K562 (cell line): ENCODE measurements at regions not wholly inside any gene's neighbourhood (a gene's known extent, or its start where the extent isn't known, plus 50 kb on each side); places are given as distances from the start of the nearest gene placed in this dataset.
"Not testable (repeated sequence)": the region's sequence is repeated elsewhere in the genome, so short reads cannot be mapped to it uniquely, and the experiment has no call there.

Experiments used
- ATAC-seq: fragments of 200-7000 bp; cut with Tn5 transposase; 3 replicates; pipeline ENCODE4 v1.9.1; 2020; ENCODE audit warnings: moderate library complexity
- BruUV-seq: library from RNA; stranded (reverse); fragments of 400-500 nt; replicated peaks from 2 replicates; lab custom pipeline; 2021; lab: Mats Ljungman, UMichigan
- CTCF ChIA-PET: fragments of 300-600 bp; formaldehyde crosslinking; extraction: SDS; loops from one replicate; lab custom pipeline; 2021; ENCODE audit warnings: low intra/inter-chr PET ratio; lab: Yijun Ruan, JAX
- POLR2A ChIA-PET: fragments of 300-600, 350-650 bp; sonication (Branson Sonifier 250); formaldehyde crosslinking; extraction: SDS; loops from one replicate; lab custom pipeline; 2021; ENCODE audit warnings: antibody characterized with exemption, inconsistent platforms; lab: Yijun Ruan, JAX
- DNase-seq, 4 experiments: peaks; one replicate each; pipeline versions ENCODE4 v3.0.0 to v3.0.0-alpha.2; 2011 to 2018; ENCODE audit warnings: low spot score in 3 of 4, mixed read lengths in 3 of 4; ENCODE audit errors: extremely low read depth in 1 of 4
- FAIRE-seq: peaks from 2 replicates; lab custom pipeline; 2011; peaks lifted over from hg19 to GRCh38; lab: Jason Lieb, UNC
- H2AFZ ChIP-seq: 2 replicates; pipeline ENCODE4 v1.6.0; 2011; ENCODE audit warnings: low read depth, low read length, control low read depth, inconsistent platforms
- H3K27ac ChIP-seq: fragments of 200-600 bp; 3 replicates; pipeline ENCODE4 v1.8.0; 2011; ENCODE audit warnings: low read depth, mild to moderate bottlenecking, control low read depth, inconsistent platforms, low read length, moderate library complexity, mixed read lengths; ENCODE audit errors: extremely low read depth
- H3K27me3 ChIP-seq, 2 experiments: fragments of 300-600 bp in 1 of 2; 2 replicates in 1 of 2; 3 replicates in 1 of 2; pipeline versions ENCODE4 v1.6.0 to v1.8.0; 2011; ENCODE audit warnings: inconsistent platforms in 2 of 2, low read length in 2 of 2, mild to moderate bottlenecking in 1 of 2, mixed read lengths in 1 of 2, moderate library complexity in 1 of 2; ENCODE audit not compliant: control insufficient read depth in 2 of 2, insufficient read depth in 2 of 2
- H3K36me3 ChIP-seq: fragments of 300-600 bp; 3 replicates; pipeline ENCODE4 v1.8.0; 2011; ENCODE audit warnings: mild to moderate bottlenecking, low read length, inconsistent platforms; ENCODE audit not compliant: control insufficient read depth, insufficient read depth
- H3K4me1 ChIP-seq, 2 experiments: fragments of 200-600 bp in 1 of 2; replicated peaks in 1 of 2; 2 replicates in 1 of 2; 3 replicates in 1 of 2; pipeline versions ENCODE4 v1.5.1 to v1.8.0; 2011; ENCODE audit warnings: inconsistent platforms in 2 of 2, low read length in 2 of 2, mild to moderate bottlenecking in 1 of 2, mixed read lengths in 1 of 2, moderate library complexity in 1 of 2; ENCODE audit not compliant: control insufficient read depth in 2 of 2, insufficient read depth in 2 of 2
- H3K4me2 ChIP-seq: 2 replicates; pipeline ENCODE4 v1.6.1; 2011; ENCODE audit warnings: low read length, control low read depth, inconsistent platforms, mixed read lengths; ENCODE audit not compliant: insufficient read depth
- H3K4me3 ChIP-seq: fragments of 200-600 bp; sonication (generic), shearing (Covaris generic); 2 replicates; pipeline ENCODE4 v1.5.1; 2016; ENCODE audit warnings: control low read depth, inconsistent platforms
- H3K79me2 ChIP-seq: fragments of 200-600 bp; 3 replicates; pipeline ENCODE4 v1.8.0; 2011; ENCODE audit warnings: low read length, inconsistent platforms; ENCODE audit not compliant: control insufficient read depth, insufficient read depth
- H3K9ac ChIP-seq, 2 experiments: 2 replicates each; pipeline versions ENCODE4 v1.6.0 to v1.6.1; 2011; ENCODE audit warnings: low read depth in 2 of 2, low read length in 2 of 2, control low read depth in 1 of 2, inconsistent platforms in 1 of 2, mild to moderate bottlenecking in 1 of 2, mixed read lengths in 1 of 2; ENCODE audit not compliant: insufficient read depth in 1 of 2
- H3K9me1 ChIP-seq: one replicate; pipeline ENCODE4 v1.6.0; 2011; ENCODE audit warnings: inconsistent platforms, mild to moderate bottlenecking, low read length, moderate library complexity; ENCODE audit not compliant: control insufficient read depth, insufficient read depth
- H3K9me3 ChIP-seq: replicated peaks from 2 replicates; pipeline ENCODE4 v1.5.1; 2011; ENCODE audit warnings: low read depth, low read length, inconsistent platforms; ENCODE audit not compliant: control insufficient read depth, insufficient read depth
- H4K20me1 ChIP-seq: replicated peaks from 2 replicates; pipeline ENCODE4 v1.6.1; 2011; ENCODE audit warnings: low read length, inconsistent platforms, mixed read lengths; ENCODE audit not compliant: control insufficient read depth, insufficient read depth
- CBX8 ChIP-seq: fragments of 200-600 bp; sonication (generic); IDR thresholded peaks from 2 replicates; pipeline ENCODE4 v1.6.1; 2012; ENCODE audit warnings: borderline replicate concordance, mixed run types, low read depth, mild to moderate bottlenecking, moderate library complexity, mixed read lengths, low read length, control low read depth, inconsistent platforms; ENCODE audit not compliant: poor library complexity, severe bottlenecking; ENCODE audit errors: extremely low read depth
- DACH1 ChIP-seq: fragments of 450-650 bp; IDR thresholded peaks from 2 replicates; pipeline ENCODE4 v1.6.1; 2018; ENCODE audit not compliant: partially characterized antibody
- ELF2 ChIP-seq: fragments of 250-450 bp; sonication (Bioruptor Pico); IDR thresholded peaks from 2 replicates; pipeline ENCODE4 v1.5.0; 2021; ENCODE audit warnings: mild to moderate bottlenecking
- FOXJ2 ChIP-seq: fragments of 200-800 bp; sonication (Bioruptor generic); IDR thresholded peaks from 2 replicates; pipeline ENCODE4 v1.6.1; 2016; ENCODE audit warnings: missing genetic modification characterization, missing compliant biosample characterization
- NELFE ChIP-seq: IDR thresholded peaks from 2 replicates; pipeline ENCODE4 v1.6.1; 2011; ENCODE audit warnings: mild to moderate bottlenecking; ENCODE audit not compliant: insufficient read depth, insufficient read length
- POLR2AphosphoS2 ChIP-seq: IDR thresholded peaks from 2 replicates; pipeline ENCODE4 v1.6.1; 2012; ENCODE audit warnings: low read length, improper control_type of control experiment
- RBM17 ChIP-seq: fragments of 200-400 bp; formaldehyde crosslinking; IDR thresholded peaks from 2 replicates; pipeline ENCODE4 v1.6.1; 2017; ENCODE audit warnings: low read depth, mild to moderate bottlenecking, low read length, borderline replicate concordance
- SAFB ChIP-seq: fragments of 200-400 bp; formaldehyde crosslinking; IDR thresholded peaks from 2 replicates; pipeline ENCODE4 v1.6.1; 2017; ENCODE audit warnings: low read depth, low read length, borderline replicate concordance
- TRIM28 ChIP-seq: fragments of 450-650 bp; IDR thresholded peaks from 2 replicates; pipeline ENCODE4 v1.6.1; 2017
- WGBS: fragments of 100-300 bp; shearing (Covaris generic); methylation state at CpG from one replicate; pipeline ENCODE4 v1.1.6; 2016; ENCODE audit warnings: low coverage, mixed read lengths; ENCODE audit not compliant: insufficient coverage; ENCODE audit errors: missing lambda C conversion rate; 5-methylcytosine and 5-hydroxymethylcytosine counted together
- in situ Hi-C: fragments of 300-500 bp; cut with MboI; formaldehyde crosslinking; loops from 4 replicates; pipeline ENCODE4 v1.15.0; 2018; ENCODE audit warnings: inconsistent platforms, mixed read lengths
- intact Hi-C: fragments of 100-400 bp; cut with micrococcal nuclease; formaldehyde crosslinking; loops from 2 replicates; pipeline ENCODE4 v1.14.2; 2022
- TF ChIP-seq, protein P1 (sequence below): fragments of 250-450 bp; sonication (Bioruptor Pico); IDR thresholded peaks from 2 replicates; pipeline ENCODE4 v1.8.0; 2022; ENCODE audit warnings: inconsistent platforms, mild to moderate bottlenecking, moderate library complexity, borderline replicate concordance

DNA sequence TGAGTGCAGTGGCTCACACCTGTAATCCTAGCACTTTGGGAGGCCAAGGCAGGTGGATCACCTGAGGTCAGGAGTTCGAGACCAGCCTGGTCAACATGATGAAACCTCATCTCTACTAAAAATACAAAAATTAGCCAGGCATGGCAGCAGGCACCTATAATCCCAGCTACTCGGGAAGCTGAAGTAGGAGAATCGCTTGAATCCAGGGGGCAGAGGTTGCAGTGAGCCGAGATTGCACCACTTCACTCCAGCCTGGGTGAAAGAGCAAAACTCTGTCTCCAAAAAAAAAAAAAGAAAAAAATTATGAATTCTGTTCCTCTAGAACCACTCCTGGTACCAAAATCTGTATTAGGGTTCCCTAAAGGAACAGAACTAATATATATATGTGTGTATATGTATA, 161.2 kb downstream of the CYP26A1 start:
- in situ Hi-C loops, H3K4me2 ChIP-seq, H3K9me3 ChIP-seq, H3K9ac ChIP-seq, H3K9me1 ChIP-seq, H3K79me2 ChIP-seq, CTCF ChIA-PET, H3K36me3 ChIP-seq, H3K27me3 ChIP-seq, ATAC-seq, FAIRE-seq, H3K4me3 ChIP-seq, H3K4me1 ChIP-seq, intact Hi-C loops, BruUV-seq, H2AFZ ChIP-seq, DNase-seq, H4K20me1 ChIP-seq, H3K27ac ChIP-seq: not testable (repeated sequence)
- WGBS, result 0% methylated on average over 1 of the region's 4 CpGs
- POLR2A ChIA-PET, result interaction anchor here (0.6 kb wide), 1 partner anchor 85 kb away, joined by 3 read pairs; no protein-coding TSS in a partner anchor

- in situ Hi-C loops (no loop called here), intact Hi-C loops (no loop called here)
- Histone ChIP-seq H3K4me1 (no peaks in the 10 kb centered on the region), H3K36me3 (no peaks in the 10 kb centered on the region), H3K9me3 (no peaks in the 10 kb centered on the region), H4K20me1 (no peaks in the 10 kb centered on the region), H2AFZ (no peak overlapping the region), H3K9ac (no peak overlapping the region), H3K27me3 (peaks cover 2 to 5% of the 10 kb centered on the region in 2 experiments; a peak in 4 of 5 replicates), H3K4me2 (no peak overlapping the region), H3K9me1 (no peaks in the 10 kb centered on the region), H3K27ac (no peak overlapping the region), H3K4me3 (no peak overlapping the region), H3K79me2 (no peaks in the 10 kb centered on the region)
- TF ChIP-seq, protein P1, sequence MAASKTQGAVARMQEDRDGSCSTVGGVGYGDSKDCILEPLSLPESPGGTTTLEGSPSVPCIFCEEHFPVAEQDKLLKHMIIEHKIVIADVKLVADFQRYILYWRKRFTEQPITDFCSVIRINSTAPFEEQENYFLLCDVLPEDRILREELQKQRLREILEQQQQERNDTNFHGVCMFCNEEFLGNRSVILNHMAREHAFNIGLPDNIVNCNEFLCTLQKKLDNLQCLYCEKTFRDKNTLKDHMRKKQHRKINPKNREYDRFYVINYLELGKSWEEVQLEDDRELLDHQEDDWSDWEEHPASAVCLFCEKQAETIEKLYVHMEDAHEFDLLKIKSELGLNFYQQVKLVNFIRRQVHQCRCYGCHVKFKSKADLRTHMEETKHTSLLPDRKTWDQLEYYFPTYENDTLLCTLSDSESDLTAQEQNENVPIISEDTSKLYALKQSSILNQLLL (CRISPR knock-in tag), result no peak
- TF ChIP-seq FOXJ2 (no peak), DACH1 (no peak), TRIM28 (no peak), ELF2 (CRISPR knock-in tag) (no peak), NELFE (no peak), SAFB (no peak), POLR2AphosphoS2 (no peak), RBM17 (no peak), CBX8 (no peak)
- FAIRE-seq (peak; percentile 6), DNase-seq (no peak), ATAC-seq (no peak)
- ChIA-PET POLR2A (no interaction called here), CTCF (no interaction called here)
- no TSS peak for BruUV-seq
- WGBS, result 0% methylated on average over 3 of the region's 3 CpGs
Observed at GRCh38 chr10:93235686-93236085, 162.0 kb downstream of the CYP26A1 start.
